ENCODE measurements at regions not wholly inside any gene's neighbourhood (a gene's known extent, or its start where the extent isn't known, plus 50 kb on each side); places are given as distances from the start of the nearest gene placed in this dataset.

DNA sequence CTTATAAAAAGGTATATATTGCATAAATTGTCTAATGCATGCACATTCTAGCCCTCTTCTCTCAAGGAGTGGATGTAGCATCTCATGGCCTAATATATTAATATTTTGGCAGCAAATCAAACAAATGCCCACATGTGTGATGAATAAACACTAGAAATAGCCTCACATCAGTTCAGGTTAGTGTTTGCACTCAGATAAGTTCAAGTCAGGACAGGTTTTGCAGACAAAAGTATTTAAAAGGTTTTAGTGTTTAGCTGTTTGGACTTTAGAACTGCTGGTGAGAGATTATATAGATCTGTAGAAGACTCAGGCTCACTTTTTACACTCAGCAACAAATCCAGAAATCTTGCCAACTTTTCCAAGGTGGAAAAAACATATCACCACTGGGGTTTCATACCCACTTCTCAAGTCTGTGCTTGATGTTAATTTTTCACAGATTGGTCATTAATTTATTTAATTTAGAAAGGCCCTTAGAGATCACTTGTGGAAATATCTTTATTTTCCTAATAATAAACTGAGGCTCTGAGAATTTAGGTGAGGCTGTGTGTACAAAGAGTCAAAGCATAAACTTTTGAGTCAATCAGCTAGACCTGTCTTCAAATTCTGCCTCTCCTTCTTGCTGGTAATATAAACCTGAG lies 362.6 kb downstream of the GASK1B start:
- TF ChIP-seq FOXM1 (IDR thresholded peaks at IDR 0.05; ENCODE audit: borderline replicate concordance, low read depth) (no peak), EP300 (IDR thresholded peaks at IDR 0.05; ENCODE audit: borderline replicate concordance) (no peak), RAD21 (IDR thresholded peaks at IDR 0.05; ENCODE audit: low read depth) (no peak), EGR1 (IDR thresholded peaks at IDR 0.05) (no peak), CREB1 (IDR thresholded peaks at IDR 0.05; ENCODE audit: low read depth) (no peak), TCF12 (IDR thresholded peaks at IDR 0.05; ENCODE audit: low read depth) (no peak), MAX (IDR thresholded peaks at IDR 0.05) (no peak)
- TF ChIP-seq, protein P1, sequence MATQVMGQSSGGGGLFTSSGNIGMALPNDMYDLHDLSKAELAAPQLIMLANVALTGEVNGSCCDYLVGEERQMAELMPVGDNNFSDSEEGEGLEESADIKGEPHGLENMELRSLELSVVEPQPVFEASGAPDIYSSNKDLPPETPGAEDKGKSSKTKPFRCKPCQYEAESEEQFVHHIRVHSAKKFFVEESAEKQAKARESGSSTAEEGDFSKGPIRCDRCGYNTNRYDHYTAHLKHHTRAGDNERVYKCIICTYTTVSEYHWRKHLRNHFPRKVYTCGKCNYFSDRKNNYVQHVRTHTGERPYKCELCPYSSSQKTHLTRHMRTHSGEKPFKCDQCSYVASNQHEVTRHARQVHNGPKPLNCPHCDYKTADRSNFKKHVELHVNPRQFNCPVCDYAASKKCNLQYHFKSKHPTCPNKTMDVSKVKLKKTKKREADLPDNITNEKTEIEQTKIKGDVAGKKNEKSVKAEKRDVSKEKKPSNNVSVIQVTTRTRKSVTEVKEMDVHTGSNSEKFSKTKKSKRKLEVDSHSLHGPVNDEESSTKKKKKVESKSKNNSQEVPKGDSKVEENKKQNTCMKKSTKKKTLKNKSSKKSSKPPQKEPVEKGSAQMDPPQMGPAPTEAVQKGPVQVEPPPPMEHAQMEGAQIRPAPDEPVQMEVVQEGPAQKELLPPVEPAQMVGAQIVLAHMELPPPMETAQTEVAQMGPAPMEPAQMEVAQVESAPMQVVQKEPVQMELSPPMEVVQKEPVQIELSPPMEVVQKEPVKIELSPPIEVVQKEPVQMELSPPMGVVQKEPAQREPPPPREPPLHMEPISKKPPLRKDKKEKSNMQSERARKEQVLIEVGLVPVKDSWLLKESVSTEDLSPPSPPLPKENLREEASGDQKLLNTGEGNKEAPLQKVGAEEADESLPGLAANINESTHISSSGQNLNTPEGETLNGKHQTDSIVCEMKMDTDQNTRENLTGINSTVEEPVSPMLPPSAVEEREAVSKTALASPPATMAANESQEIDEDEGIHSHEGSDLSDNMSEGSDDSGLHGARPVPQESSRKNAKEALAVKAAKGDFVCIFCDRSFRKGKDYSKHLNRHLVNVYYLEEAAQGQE (IDR thresholded peaks at IDR 0.05; ENCODE audit: low read depth), result no peak

Measured in Ishikawa (cell line).